Fibroblast of lung (primary cell): ENCODE measurements at regions not wholly inside any gene's neighbourhood (a gene's known extent, or its start where the extent isn't known, plus 50 kb on each side); places are given as distances from the start of the nearest gene placed in this dataset.

ENCODE experiments used
- DNase-seq, 2 donors: peaks; one replicate each; pipeline versions ENCODE4 v3.0.0 to v3.0.0-alpha.2; 2010; ENCODE audit warnings: low read depth in 2 of 2
- H2AFZ ChIP-seq: 2 replicates; pipeline ENCODE4 v1.5.1; 2012; ENCODE audit warnings: low read length, control low read depth, inconsistent platforms
- H3K27ac ChIP-seq: 2 replicates; pipeline ENCODE4 v1.5.1; 2011; ENCODE audit warnings: low read length, control low read depth; ENCODE audit not compliant: insufficient read depth
- H3K27me3 ChIP-seq: 2 replicates; pipeline ENCODE4 v1.5.1; 2011; ENCODE audit warnings: mild to moderate bottlenecking, low read length; ENCODE audit not compliant: control insufficient read depth, insufficient read depth
- H3K36me3 ChIP-seq: 2 replicates; pipeline ENCODE4 v1.5.1; 2011; ENCODE audit warnings: low read length; ENCODE audit not compliant: control insufficient read depth, insufficient read depth
- H3K4me1 ChIP-seq: 2 replicates; pipeline ENCODE4 v1.5.1; 2011; ENCODE audit warnings: low read length; ENCODE audit not compliant: control insufficient read depth, insufficient read depth; ENCODE audit errors: extremely low read depth
- H3K4me2 ChIP-seq: 2 replicates; pipeline ENCODE4 v1.5.1; 2011; ENCODE audit warnings: low read length, control low read depth; ENCODE audit not compliant: insufficient read depth; ENCODE audit errors: extremely low read depth
- H3K4me3 ChIP-seq, 4 experiments: fragments of 200-600 bp in 1 of 4; sonication (generic) in 1 of 4; replicated peaks in 1 of 4; 2 replicates each; pipeline ENCODE4 v1.5.1; 2011 to 2016; ENCODE audit warnings: low read length in 4 of 4, low read depth in 3 of 4, mild to moderate bottlenecking in 3 of 4, control low read depth in 2 of 4, inconsistent platforms in 1 of 4, mixed read lengths in 1 of 4; ENCODE audit not compliant: insufficient read depth in 1 of 4; ENCODE audit errors: control extremely low read depth in 1 of 4
- H3K79me2 ChIP-seq: 2 replicates; pipeline ENCODE4 v1.5.1; 2012; ENCODE audit warnings: mild to moderate bottlenecking, low read length, inconsistent platforms; ENCODE audit not compliant: control insufficient read depth, insufficient read depth
- H3K9ac ChIP-seq: 2 replicates; pipeline ENCODE4 v1.5.1; 2011; ENCODE audit warnings: mild to moderate bottlenecking, low read length, control low read depth; ENCODE audit not compliant: insufficient read depth
- H3K9me3 ChIP-seq: 2 replicates; pipeline ENCODE4 v1.5.1; 2012; ENCODE audit warnings: low read depth, low read length; ENCODE audit not compliant: control insufficient read depth, insufficient read depth
- H4K20me1 ChIP-seq: 2 replicates; pipeline ENCODE4 v1.5.1; 2011; ENCODE audit warnings: low read length; ENCODE audit not compliant: control insufficient read depth, insufficient read depth; ENCODE audit errors: extremely low read depth
- EZH2 ChIP-seq: IDR thresholded peaks from 2 replicates; pipeline ENCODE4 v1.5.1; 2012; ENCODE audit warnings: low read length, control low read depth, mild to moderate bottlenecking; ENCODE audit errors: missing control alignments
- TF ChIP-seq, protein P1 (sequence below), 2 donors: IDR thresholded peaks in 1 of 2; conservative IDR thresholded peaks in 1 of 2; 1 replicate in 1 of 2; 2 replicates in 1 of 2; pipeline ENCODE4 v1.5.1; 2011 to 2012; ENCODE audit warnings: low read length in 2 of 2, control low read depth in 1 of 2, inconsistent platforms in 1 of 2, low read depth in 1 of 2, mild to moderate bottlenecking in 1 of 2

- Histone ChIP-seq H3K4me3 (no peak overlapping the region), H3K36me3 (no peaks in the 10 kb centered on the region), H3K79me2 (no peaks in the 10 kb centered on the region), H3K4me2 (no peak overlapping the region), H3K9me3 (no peaks in the 10 kb centered on the region), H3K4me1 (no peaks in the 10 kb centered on the region), H3K9ac (no peak overlapping the region), H4K20me1 (no peaks in the 10 kb centered on the region), H3K27ac (no peak overlapping the region), H2AFZ (no peak overlapping the region), H3K27me3 (no peaks in the 10 kb centered on the region)
- TF ChIP-seq, protein P1, sequence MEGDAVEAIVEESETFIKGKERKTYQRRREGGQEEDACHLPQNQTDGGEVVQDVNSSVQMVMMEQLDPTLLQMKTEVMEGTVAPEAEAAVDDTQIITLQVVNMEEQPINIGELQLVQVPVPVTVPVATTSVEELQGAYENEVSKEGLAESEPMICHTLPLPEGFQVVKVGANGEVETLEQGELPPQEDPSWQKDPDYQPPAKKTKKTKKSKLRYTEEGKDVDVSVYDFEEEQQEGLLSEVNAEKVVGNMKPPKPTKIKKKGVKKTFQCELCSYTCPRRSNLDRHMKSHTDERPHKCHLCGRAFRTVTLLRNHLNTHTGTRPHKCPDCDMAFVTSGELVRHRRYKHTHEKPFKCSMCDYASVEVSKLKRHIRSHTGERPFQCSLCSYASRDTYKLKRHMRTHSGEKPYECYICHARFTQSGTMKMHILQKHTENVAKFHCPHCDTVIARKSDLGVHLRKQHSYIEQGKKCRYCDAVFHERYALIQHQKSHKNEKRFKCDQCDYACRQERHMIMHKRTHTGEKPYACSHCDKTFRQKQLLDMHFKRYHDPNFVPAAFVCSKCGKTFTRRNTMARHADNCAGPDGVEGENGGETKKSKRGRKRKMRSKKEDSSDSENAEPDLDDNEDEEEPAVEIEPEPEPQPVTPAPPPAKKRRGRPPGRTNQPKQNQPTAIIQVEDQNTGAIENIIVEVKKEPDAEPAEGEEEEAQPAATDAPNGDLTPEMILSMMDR (conservative IDR thresholded peaks at IDR 0.05 in 1 of 2, IDR thresholded peaks at IDR 0.05 in 1 of 2; ENCODE audit: low read depth in 1 of 2, low read length in 2 of 2): no peak
- no peak for TF ChIP-seq EZH2
- peak in 1 of 2 donors; percentile 12 for DNase-seq
Observed at GRCh38 chr16:59164461-59164860, 430.3 kb upstream of the GOT2 start.

DNA sequence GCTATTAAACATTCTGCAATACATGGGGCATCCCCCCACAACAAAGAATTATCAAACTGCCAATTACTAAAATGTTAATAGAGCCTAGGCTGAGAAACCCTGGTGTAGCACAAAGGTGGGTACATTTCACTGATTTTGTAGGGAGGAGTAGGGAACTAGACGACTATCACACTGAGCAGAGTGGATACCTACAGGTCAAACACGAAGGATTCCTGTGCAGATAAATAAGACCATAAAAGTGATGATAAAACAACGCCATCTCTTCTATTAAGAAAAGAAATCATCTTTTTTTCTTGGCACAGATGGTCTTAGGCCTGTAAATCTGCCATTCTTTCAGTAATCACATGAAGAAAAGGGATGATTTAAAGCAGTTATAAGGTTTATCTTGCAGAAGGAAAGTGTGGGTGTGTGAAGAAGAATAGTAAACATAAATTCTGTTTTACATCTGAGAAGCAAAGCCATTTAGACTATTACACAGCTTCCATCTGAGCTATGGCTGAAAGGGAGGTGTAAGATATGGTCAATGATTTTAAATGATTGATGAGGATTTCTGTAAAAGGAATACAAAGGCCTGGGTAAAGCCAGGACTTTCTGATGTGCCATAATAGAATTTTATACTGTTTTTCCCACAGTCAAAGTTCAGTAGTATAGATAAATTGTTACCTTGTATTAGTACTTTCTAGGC is 429.4 kb upstream of the GOT2 start:
- no peak for TF ChIP-seq EZH2
- TF ChIP-seq, protein P1 (conservative IDR thresholded peaks at IDR 0.05 in 1 of 2, IDR thresholded peaks at IDR 0.05 in 1 of 2; ENCODE audit: low read depth in 1 of 2, low read length in 2 of 2): no peak

GRCh38 chr16:59161679-59162078 is 427.6 kb upstream of the GOT2 start:
- no peaks in the 10 kb centered on the region for H3K36me3 ChIP-seq
- H3K9ac ChIP-seq: no peak overlapping the region
- H3K4me3 ChIP-seq: no peak overlapping the region
- no peaks in the 10 kb centered on the region for H4K20me1 ChIP-seq
- H3K4me2 ChIP-seq: no peak overlapping the region
- TF ChIP-seq EZH2: no peak
- TF ChIP-seq, protein P1 (conservative IDR thresholded peaks at IDR 0.05 in 1 of 2, IDR thresholded peaks at IDR 0.05 in 1 of 2; ENCODE audit: low read depth in 1 of 2, low read length in 2 of 2): no peak
- no peaks in the 10 kb centered on the region for H3K4me1 ChIP-seq
- no peak for DNase-seq
- H3K9me3 ChIP-seq: no peaks in the 10 kb centered on the region
- H3K27me3 ChIP-seq: no peaks in the 10 kb centered on the region
- no peak overlapping the region for H3K27ac ChIP-seq
- H2AFZ ChIP-seq: no peak overlapping the region
- no peaks in the 10 kb centered on the region for H3K79me2 ChIP-seq

More for the DNA sequence above, 429.4 kb upstream of the GOT2 start:
- Histone ChIP-seq H3K4me3 (no peak overlapping the region), H3K27ac (no peak overlapping the region), H3K36me3 (no peaks in the 10 kb centered on the region), H3K27me3 (no peaks in the 10 kb centered on the region), H3K79me2 (no peaks in the 10 kb centered on the region), H3K4me1 (no peaks in the 10 kb centered on the region), H2AFZ (no peak overlapping the region), H4K20me1 (no peaks in the 10 kb centered on the region), H3K9me3 (no peaks in the 10 kb centered on the region), H3K9ac (no peak overlapping the region), H3K4me2 (no peak overlapping the region)
- DNase-seq: no peak
